A204.1 (cell line): ENCODE measurements at regions not wholly inside any gene's neighbourhood (a gene's known extent, or its start where the extent isn't known, plus 50 kb on each side); places are given as distances from the start of the nearest gene placed in this dataset.
"Not testable (repeated sequence)": the region's sequence is repeated elsewhere in the genome, so short reads cannot be mapped to it uniquely, and the experiment has no call there.

ENCODE experiments used
- FAIRE-seq: peaks from 2 replicates; lab custom pipeline; 2012; peaks lifted over from hg19 to GRCh38; lab: Jason Lieb, UNC

GRCh38 chr16:88128556-88128955 lies 177.3 kb downstream of the BANP start:
- no peak for FAIRE-seq

GRCh38 chr16:88129133-88129532 lies 177.9 kb downstream of the BANP start:
- not testable (repeated sequence) for FAIRE-seq

- no peak for FAIRE-seq
Observed at GRCh38 chr16:88130016-88130415, 178.8 kb downstream of the BANP start.

- no peak for FAIRE-seq
Observed at GRCh38 chr16:88130681-88131080, 179.4 kb downstream of the BANP start.

GRCh38 chr16:88131256-88131655 lies 180.0 kb downstream of the BANP start:
- no peak for FAIRE-seq

- no peak for FAIRE-seq
Observed at GRCh38 chr16:88131966-88132365, 180.7 kb downstream of the BANP start.

GRCh38 chr16:88132836-88133506 lies 181.7 kb downstream of the BANP start:
- FAIRE-seq = no peak

GRCh38 chr16:88133507-88133843 lies 182.2 kb downstream of the BANP start:
- FAIRE-seq = peak; percentile 97

- not testable (repeated sequence) for FAIRE-seq
Observed at GRCh38 chr16:88134172-88134898, 183.1 kb downstream of the BANP start.

GRCh38 chr16:88134899-88135682 lies 183.9 kb downstream of the BANP start:
- FAIRE-seq = not testable (repeated sequence)

GRCh38 chr16:88136211-88136713 lies 185.0 kb downstream of the BANP start:
- FAIRE-seq = not testable (repeated sequence)

- not testable (repeated sequence) for FAIRE-seq
Observed at GRCh38 chr16:88136939-88137338, 185.7 kb downstream of the BANP start.

GRCh38 chr16:88139141-88139540 lies 187.9 kb downstream of the BANP start:
- FAIRE-seq = not testable (repeated sequence)

- not testable (repeated sequence) for FAIRE-seq
Observed at GRCh38 chr16:88140195-88140594, 189.0 kb downstream of the BANP start.

GRCh38 chr16:88141580-88141979 lies 190.3 kb downstream of the BANP start:
- no peak for FAIRE-seq

GRCh38 chr16:88142056-88142935 lies 191.1 kb downstream of the BANP start:
- not testable (repeated sequence) for FAIRE-seq

- FAIRE-seq = not testable (repeated sequence)
Observed at GRCh38 chr16:88143122-88144027, 192.1 kb downstream of the BANP start.

GRCh38 chr16:88144028-88144511 lies 192.8 kb downstream of the BANP start:
- no peak for FAIRE-seq

- FAIRE-seq = not testable (repeated sequence)
Observed at GRCh38 chr16:88145376-88145775, 194.1 kb downstream of the BANP start.

GRCh38 chr16:88145824-88146405 lies 194.7 kb downstream of the BANP start:
- not testable (repeated sequence) for FAIRE-seq
